ENCODE measurements at regions not wholly inside any gene's neighbourhood (a gene's known extent, or its start where the extent isn't known, plus 50 kb on each side); places are given as distances from the start of the nearest gene placed in this dataset.

- TF ChIP-seq, protein P1, sequence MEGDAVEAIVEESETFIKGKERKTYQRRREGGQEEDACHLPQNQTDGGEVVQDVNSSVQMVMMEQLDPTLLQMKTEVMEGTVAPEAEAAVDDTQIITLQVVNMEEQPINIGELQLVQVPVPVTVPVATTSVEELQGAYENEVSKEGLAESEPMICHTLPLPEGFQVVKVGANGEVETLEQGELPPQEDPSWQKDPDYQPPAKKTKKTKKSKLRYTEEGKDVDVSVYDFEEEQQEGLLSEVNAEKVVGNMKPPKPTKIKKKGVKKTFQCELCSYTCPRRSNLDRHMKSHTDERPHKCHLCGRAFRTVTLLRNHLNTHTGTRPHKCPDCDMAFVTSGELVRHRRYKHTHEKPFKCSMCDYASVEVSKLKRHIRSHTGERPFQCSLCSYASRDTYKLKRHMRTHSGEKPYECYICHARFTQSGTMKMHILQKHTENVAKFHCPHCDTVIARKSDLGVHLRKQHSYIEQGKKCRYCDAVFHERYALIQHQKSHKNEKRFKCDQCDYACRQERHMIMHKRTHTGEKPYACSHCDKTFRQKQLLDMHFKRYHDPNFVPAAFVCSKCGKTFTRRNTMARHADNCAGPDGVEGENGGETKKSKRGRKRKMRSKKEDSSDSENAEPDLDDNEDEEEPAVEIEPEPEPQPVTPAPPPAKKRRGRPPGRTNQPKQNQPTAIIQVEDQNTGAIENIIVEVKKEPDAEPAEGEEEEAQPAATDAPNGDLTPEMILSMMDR (IDR thresholded peaks at IDR 0.05), result no peak
- 87% methylated on average over 7 of the region's 7 CpGs for WGBS (ENCODE audit: insufficient coverage)
- Histone ChIP-seq H3K27me3 (ENCODE audit: control insufficient read depth, insufficient read depth, low read length) (no peaks in the 10 kb centered on the region), H3K9me3 (ENCODE audit: control insufficient read depth, insufficient read depth, low read length) (no peaks in the 10 kb centered on the region), H3K4me1 (ENCODE audit: control insufficient read depth, insufficient read depth, low read length) (no peaks in the 10 kb centered on the region), H3K27ac (ENCODE audit: low read length) (no peak overlapping the region), H3K36me3 (ENCODE audit: control insufficient read depth, insufficient read depth, low read length) (no peaks in the 10 kb centered on the region), H3K4me3 (ENCODE audit: low read length) (no peak overlapping the region)
- no peak overlapping the region for H3K4me3 Mint-ChIP-seq
- no peaks in the 10 kb centered on the region for H3K36me3 Mint-ChIP-seq
- ATAC-seq (no peak), DNase-seq (no peak)
- intact Hi-C loops (cut with micrococcal nuclease), result no loop called here
- no peaks in the 10 kb centered on the region for H3K4me1 Mint-ChIP-seq
- peaks cover 4 to 19% of the 10 kb centered on the region in 2 donors for H3K27me3 Mint-ChIP-seq (ENCODE audit: low read depth in 2 of 2)
- no peak overlapping the region for H3K27ac Mint-ChIP-seq
- no peaks in the 10 kb centered on the region for H3K9me3 Mint-ChIP-seq
Observed at GRCh38 chrX:39669668-39670067, 428.1 kb downstream of the BCOR start.

- ATAC-seq, result no peak
- Mint-ChIP-seq H3K9me3 (no peaks in the 10 kb centered on the region), H3K36me3 (no peaks in the 10 kb centered on the region), H3K4me3 (no peak overlapping the region), H3K4me1 (no peaks in the 10 kb centered on the region), H3K27ac (no peak overlapping the region), H3K27me3 (ENCODE audit: low read depth in 2 of 2) (peaks cover 4 to 19% of the 10 kb centered on the region in 2 donors)
- intact Hi-C loops (cut with micrococcal nuclease), result no loop called here
- H3K27me3 ChIP-seq (ENCODE audit: control insufficient read depth, insufficient read depth, low read length), result no peaks in the 10 kb centered on the region
- no peak overlapping the region for H3K27ac ChIP-seq (ENCODE audit: low read length)
- H3K9me3 ChIP-seq (ENCODE audit: control insufficient read depth, insufficient read depth, low read length), result no peaks in the 10 kb centered on the region
- no peak overlapping the region for H3K4me3 ChIP-seq (ENCODE audit: low read length)
- H3K36me3 ChIP-seq (ENCODE audit: control insufficient read depth, insufficient read depth, low read length), result no peaks in the 10 kb centered on the region
- 94% methylated on average over 5 of the region's 5 CpGs for WGBS (ENCODE audit: insufficient coverage)
- no peak for DNase-seq
- TF ChIP-seq, protein P1 (IDR thresholded peaks at IDR 0.05), result no peak
- H3K4me1 ChIP-seq (ENCODE audit: control insufficient read depth, insufficient read depth, low read length), result no peaks in the 10 kb centered on the region
Observed at GRCh38 chrX:39670281-39670680, 427.5 kb downstream of the BCOR start.

GRCh38 chrX:39672405-39672804 lies 425.4 kb downstream of the BCOR start:
- H3K27me3 Mint-ChIP-seq (ENCODE audit: low read depth in 2 of 2), result peaks cover 4 to 19% of the 10 kb centered on the region in 2 donors
- H3K4me1 Mint-ChIP-seq, result no peaks in the 10 kb centered on the region
- Histone ChIP-seq H3K27ac (ENCODE audit: low read length) (no peak overlapping the region), H3K27me3 (ENCODE audit: control insufficient read depth, insufficient read depth, low read length) (no peaks in the 10 kb centered on the region), H3K4me1 (ENCODE audit: control insufficient read depth, insufficient read depth, low read length) (no peaks in the 10 kb centered on the region), H3K9me3 (ENCODE audit: control insufficient read depth, insufficient read depth, low read length) (no peaks in the 10 kb centered on the region), H3K4me3 (ENCODE audit: low read length) (no peak overlapping the region), H3K36me3 (ENCODE audit: control insufficient read depth, insufficient read depth, low read length) (no peaks in the 10 kb centered on the region)
- TF ChIP-seq, protein P1 (IDR thresholded peaks at IDR 0.05), result no peak
- ATAC-seq, result no peak
- H3K36me3 Mint-ChIP-seq, result no peaks in the 10 kb centered on the region
- H3K4me3 Mint-ChIP-seq, result no peak overlapping the region
- DNase-seq, result no peak
- no peak overlapping the region for H3K27ac Mint-ChIP-seq
- 80% methylated on average over 2 of the region's 2 CpGs for WGBS (ENCODE audit: insufficient coverage)
- no peaks in the 10 kb centered on the region for H3K9me3 Mint-ChIP-seq
- intact Hi-C loops (cut with micrococcal nuclease), result no loop called here

GRCh38 chrX:39674490-39675161 lies 423.1 kb downstream of the BCOR start:
- no peaks in the 10 kb centered on the region for H3K4me1 Mint-ChIP-seq
- no peaks in the 10 kb centered on the region for H3K9me3 Mint-ChIP-seq
- no peak overlapping the region for H3K27ac Mint-ChIP-seq
- Histone ChIP-seq H3K36me3 (ENCODE audit: control insufficient read depth, insufficient read depth, low read length) (no peaks in the 10 kb centered on the region), H3K4me3 (ENCODE audit: low read length) (no peak overlapping the region), H3K27ac (ENCODE audit: low read length) (no peak overlapping the region), H3K9me3 (ENCODE audit: control insufficient read depth, insufficient read depth, low read length) (no peaks in the 10 kb centered on the region), H3K27me3 (ENCODE audit: control insufficient read depth, insufficient read depth, low read length) (no peaks in the 10 kb centered on the region), H3K4me1 (ENCODE audit: control insufficient read depth, insufficient read depth, low read length) (no peaks in the 10 kb centered on the region)
- TF ChIP-seq, protein P1 (IDR thresholded peaks at IDR 0.05), result no peak
- peaks cover 4 to 19% of the 10 kb centered on the region in 2 donors for H3K27me3 Mint-ChIP-seq (ENCODE audit: low read depth in 2 of 2)
- DNase-seq (no peak), ATAC-seq (no peak)
- H3K36me3 Mint-ChIP-seq, result no peaks in the 10 kb centered on the region
- 94% methylated on average over 3 of the region's 5 CpGs for WGBS (ENCODE audit: insufficient coverage)
- no peak overlapping the region for H3K4me3 Mint-ChIP-seq
- intact Hi-C loops (cut with micrococcal nuclease), result no loop called here

Data from natural killer cell (primary cell).